Ovary (tissue), 3 donors: ENCODE measurements at regions not wholly inside any gene's neighbourhood (a gene's known extent, or its start where the extent isn't known, plus 50 kb on each side); places are given as distances from the start of the nearest gene placed in this dataset.

ENCODE experiments used
- CTCF ChIP-seq, 3 donors: fragments of 450-650 bp in 2 of 3; fragments of 200-600 bp in 1 of 3; IDR thresholded peaks; one replicate each; pipeline versions ENCODE4 v1.5.1 to v1.8.0; 2016 to 2022; ENCODE audit warnings: antibody characterized with exemption in 3 of 3, mild to moderate bottlenecking in 1 of 3
- EP300 ChIP-seq: sonication (generic); formaldehyde crosslinking; IDR thresholded peaks from one replicate; pipeline ENCODE4 v1.6.1; 2017; ENCODE audit warnings: antibody characterized with exemption
- donor health status: DM: no; HTN: no; CAD: no.

GRCh38 chr4:28548594-28548993 lies 1688.0 kb downstream of the STIM2 start:
- TF ChIP-seq CTCF (IDR thresholded peaks at IDR 0.05) (no peak), EP300 (no peak)
